Endothelial cell of umbilical vein (primary cell): ENCODE measurements at regions not wholly inside any gene's neighbourhood (a gene's known extent, or its start where the extent isn't known, plus 50 kb on each side); places are given as distances from the start of the nearest gene placed in this dataset.

ENCODE experiments used
- BruUV-seq: library from RNA; stranded (reverse); fragments of 400-500 nt; replicated peaks from 2 replicates; lab custom pipeline; 2021; lab: Mats Ljungman, UMichigan
- CTCF ChIA-PET: fragments of 300-600, 350-600 bp; sonication (Branson Sonifier 250); formaldehyde crosslinking; loops from one replicate; lab custom pipeline; 2021; ENCODE audit warnings: antibody characterized with exemption, inconsistent platforms; lab: Charles Lee
- POLR2A ChIA-PET: fragments of 300-600, 350-600 bp; sonication (Branson Sonifier 250); formaldehyde crosslinking; loops from one replicate; lab custom pipeline; 2021; ENCODE audit warnings: antibody characterized with exemption, inconsistent platforms; lab: Charles Lee
- DNase-seq: peaks from one replicate; pipeline ENCODE4 v3.0.0-alpha.2; 2011; ENCODE audit warnings: low read depth, low spot score
- FAIRE-seq: peaks from 2 replicates; lab custom pipeline; 2011; peaks lifted over from hg19 to GRCh38; lab: Jason Lieb, UNC
- H2AFZ ChIP-seq: 2 replicates; pipeline ENCODE4 v1.6.0; 2012; ENCODE audit warnings: low read depth, low read length, control low read depth, inconsistent platforms
- H3K27ac ChIP-seq: 2 replicates; pipeline ENCODE4 v1.5.1; 2011; ENCODE audit warnings: low read depth, mild to moderate bottlenecking, control low read depth, low read length, moderate library complexity; ENCODE audit not compliant: insufficient read depth
- H3K27me3 ChIP-seq, 2 experiments: 2 replicates each; pipeline versions ENCODE4 v1.6.0 to v1.6.1; 2011; ENCODE audit warnings: low read length in 2 of 2, mixed read lengths in 1 of 2; ENCODE audit not compliant: control insufficient read depth in 2 of 2, insufficient read depth in 2 of 2
- H3K36me3 ChIP-seq, 2 experiments: 2 replicates in 1 of 2; 3 replicates in 1 of 2; pipeline ENCODE4 v1.5.1; 2011; ENCODE audit warnings: low read length in 2 of 2, mild to moderate bottlenecking in 1 of 2, moderate library complexity in 1 of 2; ENCODE audit not compliant: control insufficient read depth in 2 of 2, insufficient read depth in 2 of 2; ENCODE audit errors: extremely low read depth in 1 of 2
- H3K4me1 ChIP-seq: 3 replicates; pipeline ENCODE4 v1.5.1; 2011; ENCODE audit warnings: mild to moderate bottlenecking, low read length; ENCODE audit not compliant: control insufficient read depth, insufficient read depth; ENCODE audit errors: extremely low read depth
- H3K4me2 ChIP-seq: 2 replicates; pipeline ENCODE4 v1.6.1; 2011; ENCODE audit warnings: low read length, control low read depth, mixed read lengths; ENCODE audit not compliant: insufficient read depth
- H3K4me3 ChIP-seq, 3 experiments: fragments of 200-600 bp in 1 of 3; sonication (generic), shearing (Covaris generic) in 1 of 3; replicated peaks in 1 of 3; 2 replicates each; pipeline ENCODE4 v1.5.1; 2011 to 2016; ENCODE audit warnings: control low read depth in 3 of 3, low read length in 3 of 3, mild to moderate bottlenecking in 2 of 3, inconsistent platforms in 1 of 3, low read depth in 1 of 3, moderate library complexity in 1 of 3; ENCODE audit not compliant: insufficient read depth in 1 of 3
- H3K79me2 ChIP-seq: 2 replicates; pipeline ENCODE4 v1.6.0; 2012; ENCODE audit warnings: low read length, inconsistent platforms; ENCODE audit not compliant: control insufficient read depth, insufficient read depth
- H3K9ac ChIP-seq: replicated peaks from 2 replicates; pipeline ENCODE3; 2011; ENCODE audit warnings: low read length, control low read depth; ENCODE audit not compliant: insufficient read depth; ENCODE audit errors: extremely low read depth
- H3K9me1 ChIP-seq: replicated peaks from 3 replicates; pipeline ENCODE4 v1.6.0; 2011; ENCODE audit warnings: mild to moderate bottlenecking, low read length; ENCODE audit not compliant: control insufficient read depth, insufficient read depth; ENCODE audit errors: extremely low read depth
- H3K9me3 ChIP-seq: replicated peaks from 2 replicates; pipeline ENCODE4 v1.5.1; 2012; ENCODE audit warnings: low read length, inconsistent platforms; ENCODE audit not compliant: control insufficient read depth, insufficient read depth
- H4K20me1 ChIP-seq: replicated peaks from 2 replicates; pipeline ENCODE3; 2011; ENCODE audit warnings: mild to moderate bottlenecking, low read length; ENCODE audit not compliant: control insufficient read depth, insufficient read depth; ENCODE audit errors: extremely low read depth
- CTCF ChIP-seq, 2 donors: IDR thresholded peaks; 1 replicate in 1 of 2; 2 replicates in 1 of 2; pipeline ENCODE4 v1.5.1; 2011; ENCODE audit warnings: low read length in 2 of 2, mild to moderate bottlenecking in 2 of 2, moderate library complexity in 2 of 2, control low read depth in 1 of 2, inconsistent platforms in 1 of 2, low read depth in 1 of 2; ENCODE audit not compliant: insufficient read depth in 1 of 2; ENCODE audit errors: extremely low read depth in 1 of 2
- EZH2 ChIP-seq: IDR thresholded peaks from 2 replicates; pipeline ENCODE4 v1.6.1; 2012; ENCODE audit warnings: borderline replicate concordance, low read depth, mild to moderate bottlenecking, moderate library complexity, low read length, inconsistent platforms; ENCODE audit not compliant: severe bottlenecking
- FOS ChIP-seq: IDR thresholded peaks from 2 replicates; pipeline ENCODE4 v1.6.1; 2011; ENCODE audit warnings: mild to moderate bottlenecking, low read length, moderate library complexity, borderline replicate concordance; ENCODE audit not compliant: insufficient read depth
- GATA2 ChIP-seq: IDR thresholded peaks from 2 replicates; pipeline ENCODE4 v1.7.0; 2011; ENCODE audit warnings: low read depth, mild to moderate bottlenecking, moderate library complexity, mixed read lengths, low read length; ENCODE audit not compliant: insufficient read length, insufficient read depth
- JUN ChIP-seq: IDR thresholded peaks from 2 replicates; pipeline ENCODE4 v1.6.1; 2011; ENCODE audit warnings: borderline replicate concordance, low read depth; ENCODE audit not compliant: insufficient read length, insufficient read depth
- MAX ChIP-seq: IDR thresholded peaks from 2 replicates; pipeline ENCODE4 v1.6.1; 2011; ENCODE audit not compliant: insufficient read depth, insufficient read length
- MYC ChIP-seq: IDR thresholded peaks from one replicate; pipeline ENCODE4 v1.6.1; 2011; ENCODE audit warnings: mild to moderate bottlenecking, low read depth, low read length
- POLR2A ChIP-seq: IDR thresholded peaks from 2 replicates; pipeline ENCODE4 v1.6.1; 2012; ENCODE audit warnings: low read depth, mild to moderate bottlenecking, control low read depth, low read length
- POLR2AphosphoS5 ChIP-seq: IDR thresholded peaks from 2 replicates; pipeline ENCODE4 v1.6.1; 2012; ENCODE audit warnings: low read depth, mild to moderate bottlenecking, control low read depth, low read length, moderate library complexity; ENCODE audit not compliant: insufficient read depth
- dilution Hi-C: fragments of 300-500 bp; cut with MboI; formaldehyde crosslinking; loops from one replicate; pipeline ENCODE4 v1.15.0; 2019; ENCODE audit warnings: low sequenced_read_pairs; ENCODE audit not compliant: extremely low pct_ligation_motif_present
- intact Hi-C: fragments of 100-400 bp; cut with micrococcal nuclease; formaldehyde crosslinking; loops from one replicate; pipeline ENCODE4 v1.10.0; 2022

GRCh38 chr6:140318408-140318807 lies 944.0 kb upstream of the CITED2 start:
- Histone ChIP-seq H2AFZ (no peak overlapping the region), H3K4me3 (no peak overlapping the region), H3K9ac (no peak overlapping the region), H3K4me1 (peaks cover 9% of the 10 kb centered on the region), H3K4me2 (no peak overlapping the region), H3K27me3 (no peaks in the 10 kb centered on the region), H4K20me1 (no peaks in the 10 kb centered on the region), H3K9me3 (no peaks in the 10 kb centered on the region), H3K36me3 (no peaks in the 10 kb centered on the region), H3K27ac (no peak overlapping the region), H3K9me1 (no peaks in the 10 kb centered on the region), H3K79me2 (no peaks in the 10 kb centered on the region)
- CTCF ChIA-PET: interaction anchor here (1.4 kb wide), 1 partner anchor 26 kb away, joined by 3 read pairs; no protein-coding TSS in a partner anchor
- TF ChIP-seq POLR2AphosphoS5 (no peak), CTCF (IDR thresholded peaks at IDR 0.05; ENCODE audit: extremely low read depth in 1 of 2, insufficient read depth in 1 of 2, low read depth in 1 of 2, low read length in 2 of 2) (no peak), JUN (no peak), POLR2A (no peak), GATA2 (no peak), EZH2 (no peak), FOS (no peak), MYC (no peak), MAX (no peak)
- no peak for FAIRE-seq
- no peak for DNase-seq
- dilution Hi-C loops (no loop called here), intact Hi-C loops (no loop called here)
- BruUV-seq: no TSS peak
- POLR2A ChIA-PET: no interaction called here
